Kidney capillary endothelial cell (primary cell): ENCODE measurements at regions not wholly inside any gene's neighbourhood (a gene's known extent, or its start where the extent isn't known, plus 50 kb on each side); places are given as distances from the start of the nearest gene placed in this dataset.
A peak's percentile ranks its signal among the peaks of the same experiment; 100 is the strongest.

Source experiments
- DNase-seq: peaks from one replicate; pipeline ENCODE4 v3.0.0-alpha.2; 2018; ENCODE audit warnings: low spot score

GRCh38 chr10:36301539-36301938 lies 659.4 kb upstream of the FZD8 start:
- DNase-seq: no peak

- no peak for DNase-seq
These were observed 659.0 kb upstream of the FZD8 start for GRCh38 chr10:36301139-36301538.

GRCh38 chr10:36283827-36284226 lies 641.7 kb upstream of the FZD8 start:
- DNase-seq: no peak

GRCh38 chr10:36281831-36282331 lies 639.8 kb upstream of the FZD8 start:
- DNase-seq: no peak

GRCh38 chr10:36280890-36281499 lies 638.9 kb upstream of the FZD8 start:
- no peak for DNase-seq

- DNase-seq: no peak
These were observed 638.2 kb upstream of the FZD8 start for GRCh38 chr10:36280321-36280741.

GRCh38 chr10:36278176-36278575 lies 636.1 kb upstream of the FZD8 start:
- DNase-seq: no peak

- DNase-seq: no peak
These were observed 635.4 kb upstream of the FZD8 start for GRCh38 chr10:36277459-36277858.

- DNase-seq: no peak
These were observed 629.7 kb upstream of the FZD8 start for GRCh38 chr10:36271627-36272340.

GRCh38 chr10:36269222-36269621 lies 627.1 kb upstream of the FZD8 start:
- no peak for DNase-seq

GRCh38 chr10:36266923-36267322 lies 624.8 kb upstream of the FZD8 start:
- DNase-seq: peak; percentile 3

- DNase-seq: no peak
These were observed 623.6 kb upstream of the FZD8 start for GRCh38 chr10:36265741-36266140.

- no peak for DNase-seq
These were observed 621.8 kb upstream of the FZD8 start for GRCh38 chr10:36263871-36264270.

- no peak for DNase-seq
These were observed 614.9 kb upstream of the FZD8 start for GRCh38 chr10:36256948-36257356.

- no peak for DNase-seq
These were observed 614.1 kb upstream of the FZD8 start for GRCh38 chr10:36256166-36256565.

- DNase-seq: peak; percentile 47
These were observed 612.1 kb upstream of the FZD8 start for GRCh38 chr10:36254199-36254598.

GRCh38 chr10:36253731-36254130 lies 611.6 kb upstream of the FZD8 start:
- DNase-seq: no peak

- no peak for DNase-seq
These were observed 609.0 kb upstream of the FZD8 start for GRCh38 chr10:36251068-36251467.

GRCh38 chr10:36248304-36248981 lies 606.3 kb upstream of the FZD8 start:
- DNase-seq: no peak

GRCh38 chr10:36247478-36247877 lies 605.4 kb upstream of the FZD8 start:
- no peak for DNase-seq

GRCh38 chr10:36236931-36237330 lies 594.8 kb upstream of the FZD8 start:
- DNase-seq: no peak

GRCh38 chr10:36236341-36236740 lies 594.2 kb upstream of the FZD8 start:
- DNase-seq: no peak

- DNase-seq: no peak
These were observed 590.8 kb upstream of the FZD8 start for GRCh38 chr10:36232935-36233334.
